ENCODE measurements at regions not wholly inside any gene's neighbourhood (a gene's known extent, or its start where the extent isn't known, plus 50 kb on each side); places are given as distances from the start of the nearest gene placed in this dataset.
A peak's percentile ranks its signal among the peaks of the same experiment; 100 is the strongest.
"Not testable (repeated sequence)": the region's sequence is repeated elsewhere in the genome, so short reads cannot be mapped to it uniquely, and the experiment has no call there.

DNA sequence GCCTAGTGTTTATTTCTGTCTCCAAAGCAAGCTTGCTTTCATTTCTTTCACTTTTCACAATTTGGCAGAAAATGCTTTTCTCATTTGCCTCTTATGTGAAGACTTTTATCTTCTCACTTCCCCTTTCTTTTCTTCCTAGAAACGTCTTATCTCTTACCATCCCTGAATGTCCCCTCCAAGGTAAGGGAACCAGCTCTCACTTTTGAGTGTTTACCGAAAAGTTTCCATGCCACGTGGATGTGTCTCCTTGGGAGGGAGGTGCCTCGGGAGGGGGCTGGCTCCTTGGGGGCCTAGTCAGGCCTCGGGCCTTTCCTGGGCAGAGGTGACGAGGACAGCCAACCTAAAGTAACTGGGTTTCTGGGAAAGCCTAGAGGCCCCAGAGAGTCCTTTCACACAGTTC, 127.4 kb downstream of the CD24 start:
- peak; percentile 76 for DNase-seq

GRCh38 chr6:106844930-106845329, 129.6 kb downstream of the CD24 start:
- no peak for DNase-seq

GRCh38 chr6:106832766-106833510, 141.6 kb downstream of the CD24 start:
- no peak for DNase-seq

GRCh38 chr6:106830930-106831329, 143.6 kb downstream of the CD24 start:
- no peak for DNase-seq

DNA sequence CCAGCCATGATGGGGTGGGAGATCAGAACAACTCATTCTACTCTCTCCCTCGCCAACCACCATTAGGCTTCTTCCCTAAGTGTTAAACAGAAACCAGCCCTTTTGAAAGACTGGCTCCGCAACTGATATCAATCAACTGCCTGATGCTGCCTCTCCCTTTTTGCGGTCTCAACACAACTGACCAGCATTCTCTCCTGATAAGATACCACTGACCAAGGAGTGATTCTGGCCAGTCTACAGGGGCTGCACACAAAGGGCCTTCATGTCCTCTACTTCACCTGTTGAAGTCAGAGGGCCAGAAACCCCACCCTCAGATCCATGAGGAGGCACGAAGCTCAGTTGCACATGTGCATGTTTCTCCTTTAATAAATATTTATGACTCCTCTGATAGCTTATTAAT, 145.1 kb downstream of the CD24 start:
- DNase-seq, result no peak

GRCh38 chr6:106827081-106827480, 147.4 kb downstream of the CD24 start:
- DNase-seq, result no peak

DNA sequence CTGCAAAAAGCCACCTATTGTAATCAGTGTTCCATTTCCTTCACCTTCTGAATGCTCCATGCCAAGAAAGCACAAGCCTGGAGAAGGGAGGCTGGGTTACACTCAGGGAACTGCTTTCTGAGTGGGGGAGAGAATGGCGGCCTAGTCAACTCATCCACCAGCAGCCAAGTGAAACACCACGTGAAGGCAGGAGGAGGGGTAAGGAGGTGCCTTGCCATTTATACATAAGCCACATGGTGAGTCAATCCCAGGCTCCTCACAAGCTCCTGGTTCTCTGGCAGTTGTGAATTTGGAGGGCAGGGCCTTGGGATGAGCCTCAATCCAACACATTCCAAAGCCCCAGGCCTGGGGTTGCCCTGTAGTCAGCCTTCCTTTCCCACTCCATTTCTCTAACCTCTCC, 149.4 kb downstream of the CD24 start:
- no peak for DNase-seq

DNA sequence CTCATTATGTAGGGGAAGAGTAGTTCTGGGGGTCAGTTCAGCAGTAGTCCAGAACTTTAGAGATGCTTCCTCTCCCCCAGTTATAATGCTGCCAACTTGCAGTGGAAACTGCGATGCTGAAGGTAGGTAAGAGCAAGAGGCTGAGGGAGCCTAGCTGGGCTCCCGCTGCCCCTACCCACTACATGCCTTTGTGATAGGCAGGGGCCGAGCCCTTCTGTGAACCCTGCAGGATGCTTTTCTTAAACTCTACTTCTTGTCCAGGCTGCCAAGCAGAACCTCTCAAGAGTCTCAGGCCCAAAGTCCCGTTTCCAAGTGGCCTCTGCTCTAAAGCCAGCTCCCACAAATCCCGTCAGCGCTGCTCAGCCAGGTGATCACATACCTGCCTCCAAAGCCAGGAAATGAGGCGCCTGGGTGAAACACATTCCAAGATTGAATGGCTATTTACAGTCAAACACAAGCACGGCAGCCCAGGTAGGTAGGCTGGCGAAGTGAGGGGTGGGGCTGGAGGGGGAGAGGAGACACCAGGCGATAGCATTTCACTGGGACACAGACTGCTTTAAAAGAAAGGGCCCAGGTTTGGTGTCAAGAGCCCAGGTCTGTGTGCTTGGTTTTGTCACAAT, 150.7 kb downstream of the CD24 start:
- DNase-seq, result no peak

DNA sequence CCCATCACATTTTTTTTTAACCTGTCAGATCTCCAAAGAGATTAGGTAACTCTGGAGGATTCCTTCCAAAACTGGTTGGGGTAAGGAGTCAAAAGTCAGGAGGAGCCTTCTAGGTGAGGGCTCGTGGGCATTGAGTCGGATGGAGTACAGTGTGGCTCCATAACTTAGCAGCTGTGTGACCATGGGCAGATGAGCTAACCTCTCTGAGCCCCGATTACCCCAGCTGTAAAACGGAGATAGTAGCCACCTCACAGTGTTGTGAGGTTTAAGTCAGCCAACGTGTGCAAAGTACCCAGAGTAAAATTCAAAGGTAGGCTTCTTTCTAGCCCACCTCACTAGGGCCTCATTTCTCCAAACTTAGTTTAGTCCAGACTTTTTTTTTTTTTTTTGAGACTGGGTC, 151.5 kb downstream of the CD24 start:
- no peak for DNase-seq

DNA sequence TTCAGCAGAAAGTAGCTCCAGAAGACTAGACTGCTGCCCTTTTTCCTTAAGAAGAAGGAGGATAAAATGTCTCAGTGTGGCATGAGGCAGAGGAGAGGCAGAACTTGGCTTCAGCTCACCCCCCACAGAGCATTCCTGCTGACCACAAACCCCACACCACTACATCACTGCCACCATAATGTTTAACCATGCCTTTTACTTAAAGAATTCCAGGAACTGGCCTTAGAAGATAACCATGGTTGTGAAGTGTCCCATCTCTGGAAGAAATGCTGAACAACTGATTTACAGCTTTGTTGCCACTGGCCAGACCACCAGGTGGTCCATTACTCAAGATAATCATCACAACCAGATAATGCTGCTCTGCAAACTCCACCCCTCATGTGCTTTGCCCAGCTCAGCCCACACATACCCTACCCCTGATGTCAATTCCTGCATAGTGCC, 154.1 kb downstream of the CD24 start:
- DNase-seq, result no peak

DNA sequence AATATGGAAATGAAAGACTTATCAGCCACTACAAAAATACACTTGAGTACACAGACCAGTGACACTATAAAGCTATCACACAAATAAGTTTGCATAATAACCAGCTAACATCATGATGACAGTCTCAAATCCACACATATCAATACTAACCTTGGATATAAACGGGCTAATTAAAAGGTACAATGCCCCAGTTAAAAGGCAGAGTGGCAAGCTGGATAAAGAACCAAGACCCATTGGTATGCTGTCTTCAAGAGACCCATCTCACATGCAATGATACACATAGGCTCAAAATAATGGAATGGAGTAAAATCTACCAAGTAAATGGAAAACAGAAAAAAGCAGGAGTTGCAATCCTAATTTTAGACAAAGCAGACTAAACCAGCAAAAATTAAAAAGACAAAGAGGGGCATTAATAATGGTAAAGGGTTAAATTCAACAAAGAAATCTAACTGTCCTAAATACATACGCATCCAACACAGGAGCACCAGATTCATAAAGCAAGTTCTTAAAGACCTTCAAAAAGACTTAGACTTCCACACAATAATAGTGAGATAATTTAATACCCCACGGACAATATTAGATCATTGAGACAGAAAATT, 163.3 kb downstream of the CD24 start:
- DNase-seq, result no peak

GRCh38 chr6:106808758-106809157, 165.8 kb downstream of the CD24 start:
- DNase-seq, result no peak

DNA sequence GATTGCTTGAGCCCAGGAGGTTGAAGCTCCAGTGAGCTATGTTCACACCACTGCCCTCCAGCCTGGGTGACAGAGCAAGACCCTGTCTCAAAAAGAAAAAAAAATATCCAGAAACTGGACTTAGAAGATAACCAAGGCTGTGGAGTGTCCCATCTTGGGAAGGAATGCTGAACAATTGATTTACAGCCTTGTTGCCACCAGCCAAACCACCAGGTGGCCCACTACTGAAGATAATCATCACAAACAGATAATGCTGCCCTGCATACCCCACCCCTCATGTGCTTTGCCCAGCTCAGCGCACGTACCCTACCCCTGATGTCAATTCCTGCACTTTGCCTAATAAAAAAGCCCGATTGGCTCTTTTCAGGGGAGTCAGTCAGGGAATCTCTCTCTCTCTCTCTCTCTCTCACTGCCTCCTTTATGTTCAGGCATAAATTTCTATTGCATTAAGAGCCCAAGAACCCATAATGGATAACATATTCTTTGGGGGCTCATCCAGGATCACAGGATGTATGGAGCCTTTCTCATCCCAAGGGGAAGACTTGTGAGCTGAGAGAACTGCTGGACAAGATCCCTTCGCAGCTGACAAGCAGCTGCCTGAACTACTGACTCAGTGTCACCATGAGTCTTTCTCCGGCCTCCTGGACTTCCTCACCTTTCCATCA, 166.4 kb downstream of the CD24 start:
- no peak for DNase-seq

DNA sequence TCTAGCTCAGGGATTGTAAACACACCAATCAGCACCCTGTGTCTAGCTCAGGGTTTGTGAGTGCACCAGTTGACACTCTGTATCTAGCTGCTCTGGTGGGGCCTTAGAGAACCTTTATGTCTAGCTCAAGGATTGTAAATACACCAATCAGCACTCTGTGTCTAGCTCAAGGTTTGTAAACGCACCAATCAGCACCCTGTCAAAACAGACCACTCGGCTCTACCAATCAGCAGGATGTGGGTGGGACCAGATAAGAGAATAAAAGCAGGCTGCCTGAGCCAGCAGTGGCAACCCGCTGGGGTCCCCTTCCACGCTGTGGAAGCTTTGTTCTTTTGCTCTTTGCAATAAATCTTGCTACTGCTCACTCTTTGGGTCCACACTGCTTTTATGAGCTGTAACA, 168.3 kb downstream of the CD24 start:
- DNase-seq, result not testable (repeated sequence)

GRCh38 chr6:106805771-106806170, 168.8 kb downstream of the CD24 start:
- no peak for DNase-seq

- no peak for DNase-seq
Measured at GRCh38 chr6:106804346-106805335, 169.9 kb downstream of the CD24 start.

DNA sequence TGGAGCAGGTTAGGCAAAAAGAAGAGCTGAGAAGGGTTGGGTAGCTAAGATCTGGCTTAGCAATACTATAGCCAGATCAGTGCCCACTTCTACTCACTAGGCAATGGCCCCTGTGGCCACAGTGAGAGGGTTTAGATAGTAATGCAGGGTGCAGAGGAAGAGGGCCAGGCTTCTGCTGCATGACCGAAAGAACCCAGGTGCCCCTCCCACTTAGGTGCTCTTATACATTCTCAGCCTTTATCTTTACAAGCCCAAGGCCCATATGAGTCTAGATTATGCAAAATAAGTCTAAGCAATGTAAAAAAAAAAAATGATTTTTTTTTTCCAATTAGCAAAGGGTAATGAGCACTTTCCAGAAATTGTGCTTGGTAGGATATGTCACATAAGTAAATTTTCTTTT, 171.3 kb downstream of the CD24 start:
- no peak for DNase-seq

DNA sequence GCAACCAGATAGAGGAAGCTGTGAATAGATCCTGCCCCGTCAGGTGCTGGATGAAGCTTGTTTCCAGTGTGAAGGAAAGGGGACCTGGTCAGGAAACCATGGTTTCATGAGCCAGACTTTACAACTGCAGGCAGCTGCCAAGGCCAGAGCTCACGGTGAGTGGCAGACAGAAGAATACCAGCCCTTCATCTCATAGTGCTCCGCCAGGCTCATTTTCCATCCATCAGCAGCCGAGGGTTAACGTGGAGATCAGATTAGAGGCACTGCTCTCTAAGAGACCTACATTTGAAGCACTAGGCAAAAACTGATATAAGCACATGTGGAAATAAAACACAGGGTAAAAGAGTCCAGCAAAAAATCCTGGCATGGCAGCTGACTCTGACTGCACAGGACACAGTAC, 172.4 kb downstream of the CD24 start:
- DNase-seq, result no peak

DNA sequence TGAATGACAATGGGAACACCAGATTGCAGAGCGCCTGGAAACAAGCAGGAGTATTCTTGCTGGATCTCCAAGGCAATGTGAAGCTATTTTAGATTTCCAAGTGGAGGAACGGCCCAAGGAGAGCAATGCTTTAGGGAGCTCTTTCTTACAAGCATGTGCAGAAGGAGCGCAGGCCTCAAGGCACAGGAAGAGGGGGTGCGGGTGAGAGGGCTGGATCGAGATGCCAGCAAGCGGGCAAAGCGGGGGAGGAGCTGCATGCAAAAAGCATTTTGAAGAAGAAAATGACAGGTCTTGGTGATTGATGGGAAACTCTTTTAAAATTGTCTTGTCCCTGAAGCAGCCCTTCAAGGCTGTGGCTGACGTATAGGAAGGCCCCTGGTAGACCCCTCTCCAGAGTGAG, 171.9 kb downstream of the QRSL1 start:
- DNase-seq, result no peak

DNA sequence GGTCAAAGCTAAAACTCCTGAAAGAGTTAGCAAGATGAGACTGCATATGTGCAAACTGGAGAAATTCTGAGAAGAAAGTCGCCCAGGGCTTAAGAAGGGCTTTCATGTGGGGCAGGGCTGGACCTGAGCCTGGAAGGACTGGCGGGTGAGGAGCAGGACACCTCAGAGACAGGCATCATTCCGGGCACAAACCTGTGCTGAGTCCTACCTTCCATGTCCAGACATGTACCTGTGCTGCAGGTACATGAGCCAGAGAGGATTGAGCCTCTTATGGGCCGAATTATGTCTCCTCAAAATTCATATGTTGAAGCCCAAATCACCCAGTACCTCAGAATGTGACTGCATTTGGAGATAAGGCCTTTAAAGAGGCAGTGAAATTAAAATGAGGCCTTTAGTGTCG, 171.0 kb downstream of the QRSL1 start:
- DNase-seq, result no peak

DNA sequence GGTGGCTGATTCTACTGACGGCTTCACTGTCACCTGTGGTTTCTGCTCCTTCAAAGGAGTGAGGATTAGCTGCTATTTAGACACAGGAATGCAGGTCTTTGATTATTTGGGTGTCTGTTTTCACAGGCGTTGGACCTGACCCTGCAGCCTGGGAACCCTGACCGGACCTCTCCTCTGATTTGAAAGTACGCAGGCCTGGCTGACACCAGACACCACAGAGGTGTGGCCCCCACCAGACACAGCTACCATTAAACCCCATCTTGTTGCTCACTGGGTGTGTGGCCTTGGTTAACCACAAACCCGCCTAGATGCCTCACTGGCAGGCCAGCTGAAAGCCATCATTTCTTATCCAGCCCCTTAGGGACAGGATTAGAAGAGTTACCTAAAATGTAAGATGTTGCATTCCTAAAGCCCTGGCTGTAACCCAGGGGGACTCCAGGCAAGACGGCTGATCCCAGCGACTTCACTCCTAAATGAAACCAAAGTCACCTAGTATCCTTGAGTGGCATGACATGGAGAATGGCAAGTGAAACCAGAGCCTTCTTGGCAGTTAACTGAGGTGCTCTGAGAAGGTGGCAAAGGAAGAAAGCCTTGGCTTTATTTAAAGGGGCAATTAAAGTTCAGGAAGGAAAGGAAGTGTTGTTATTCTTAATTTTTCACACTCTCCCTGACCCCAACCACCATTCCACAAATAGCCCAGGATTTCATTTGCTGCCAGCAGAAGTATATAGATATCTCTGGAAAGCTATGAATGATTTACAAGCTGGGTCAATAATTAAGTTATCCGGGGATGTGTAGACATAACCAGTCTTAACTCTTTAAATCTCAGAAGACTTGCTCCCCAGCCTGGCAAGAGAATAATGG, 169.9 kb downstream of the QRSL1 start:
- no peak for DNase-seq

GRCh38 chr6:106797186-106797585, 167.8 kb downstream of the QRSL1 start:
- no peak for DNase-seq
